ENCODE measurements at regions not wholly inside any gene's neighbourhood (a gene's known extent, or its start where the extent isn't known, plus 50 kb on each side); places are given as distances from the start of the nearest gene placed in this dataset.

DNA sequence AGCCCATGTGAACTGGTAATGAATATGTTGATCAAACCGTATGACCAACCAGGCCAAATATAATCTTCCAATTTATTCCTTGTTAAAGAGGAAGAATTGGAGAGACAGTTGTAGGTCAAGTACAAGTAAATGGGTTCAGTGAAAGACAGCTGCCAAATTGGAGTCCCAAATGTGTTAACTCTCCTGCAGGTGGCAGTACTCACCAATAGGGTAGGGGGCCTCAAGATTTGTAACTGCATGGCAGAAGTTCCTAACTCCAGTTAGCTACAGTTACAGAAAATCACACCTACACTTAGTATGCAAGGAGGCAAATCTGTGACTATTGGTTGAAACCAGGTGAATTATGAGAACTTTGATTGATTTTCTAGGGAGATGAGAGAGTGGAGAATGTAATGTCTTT lies 278.0 kb downstream of the ZBBX start:
- ATAC-seq, result no peak; the same call in 1 of the 2 replicates
- Histone ChIP-seq H3K27ac (ENCODE audit: low read length) (no peak overlapping the region), H3F3A (ENCODE audit: low read length, unreplicated experiment) (no peaks in the 10 kb centered on the region), H3K9me2 (replicated peaks; ENCODE audit: low read length) (no peaks in the 10 kb centered on the region), H3K36me3 (ENCODE audit: low read depth, low read length) (no peaks in the 10 kb centered on the region), H3K4me2 (ENCODE audit: low read length) (no peak overlapping the region), H3K79me2 (ENCODE audit: low read length) (no peaks in the 10 kb centered on the region), H3K4me3 (ENCODE audit: low read length) (no peak overlapping the region), H3K9me3 (ENCODE audit: low read length) (no peaks in the 10 kb centered on the region), H4K20me1 (ENCODE audit: low read length) (no peaks in the 10 kb centered on the region), H2AFZ (ENCODE audit: low read length) (no peak overlapping the region), H3K4me1 (ENCODE audit: insufficient read depth, low read length) (no peaks in the 10 kb centered on the region), H3K9ac (ENCODE audit: low read length) (no peak overlapping the region), H3K27me3 (ENCODE audit: low read length) (no peaks in the 10 kb centered on the region)
- ChIA-PET CTCF (interaction anchor here (0.6 kb wide), 1 partner anchor 263 kb away, joined by 3 read pairs; no protein-coding TSS in a partner anchor), POLR2A (ENCODE audit: unreplicated experiment) (no interaction called here)
- peak; percentile 29 for DNase-seq
- BruUV-seq (replicated peaks), result no TSS peak
- intact Hi-C loops (cut with micrococcal nuclease), result no loop called here
- no peak for TF ChIP-seq EZH2 (IDR thresholded peaks at IDR 0.05; ENCODE audit: low read length, unreplicated experiment)
- TF ChIP-seq, protein P1, sequence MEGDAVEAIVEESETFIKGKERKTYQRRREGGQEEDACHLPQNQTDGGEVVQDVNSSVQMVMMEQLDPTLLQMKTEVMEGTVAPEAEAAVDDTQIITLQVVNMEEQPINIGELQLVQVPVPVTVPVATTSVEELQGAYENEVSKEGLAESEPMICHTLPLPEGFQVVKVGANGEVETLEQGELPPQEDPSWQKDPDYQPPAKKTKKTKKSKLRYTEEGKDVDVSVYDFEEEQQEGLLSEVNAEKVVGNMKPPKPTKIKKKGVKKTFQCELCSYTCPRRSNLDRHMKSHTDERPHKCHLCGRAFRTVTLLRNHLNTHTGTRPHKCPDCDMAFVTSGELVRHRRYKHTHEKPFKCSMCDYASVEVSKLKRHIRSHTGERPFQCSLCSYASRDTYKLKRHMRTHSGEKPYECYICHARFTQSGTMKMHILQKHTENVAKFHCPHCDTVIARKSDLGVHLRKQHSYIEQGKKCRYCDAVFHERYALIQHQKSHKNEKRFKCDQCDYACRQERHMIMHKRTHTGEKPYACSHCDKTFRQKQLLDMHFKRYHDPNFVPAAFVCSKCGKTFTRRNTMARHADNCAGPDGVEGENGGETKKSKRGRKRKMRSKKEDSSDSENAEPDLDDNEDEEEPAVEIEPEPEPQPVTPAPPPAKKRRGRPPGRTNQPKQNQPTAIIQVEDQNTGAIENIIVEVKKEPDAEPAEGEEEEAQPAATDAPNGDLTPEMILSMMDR (conservative IDR thresholded peaks at IDR 0.05; ENCODE audit: low read depth, low read length), result peak; percentile 56

DNA sequence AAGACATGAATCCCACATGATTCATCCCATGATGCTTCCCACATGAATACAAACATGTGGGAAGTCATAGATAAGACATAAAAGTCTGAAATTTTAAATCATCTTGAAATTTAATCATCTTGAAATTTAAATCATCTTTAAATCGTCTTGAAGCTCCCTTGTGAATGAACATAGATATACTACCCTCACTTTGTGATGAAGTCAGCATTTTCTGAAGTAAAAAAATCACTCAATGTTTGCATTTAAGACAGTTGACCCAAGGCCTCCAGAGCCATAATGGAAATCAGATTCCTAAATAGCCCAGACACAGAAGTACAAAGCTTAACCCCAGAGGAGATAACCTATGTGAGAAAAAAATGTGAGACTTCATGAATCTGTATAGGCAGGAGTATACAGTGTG lies 279.4 kb downstream of the ZBBX start:
- H3K27ac ChIP-seq (ENCODE audit: low read length), result no peak overlapping the region
- no peaks in the 10 kb centered on the region for H3K9me3 ChIP-seq (ENCODE audit: low read length)
- H3K27me3 ChIP-seq (ENCODE audit: low read length), result no peaks in the 10 kb centered on the region
- TF ChIP-seq EZH2 (IDR thresholded peaks at IDR 0.05; ENCODE audit: low read length, unreplicated experiment) (no peak), EZH2phosphoT487 (IDR thresholded peaks at IDR 0.05; ENCODE audit: borderline replicate concordance, low read length) (no peak)
- TF ChIP-seq, protein P1 (conservative IDR thresholded peaks at IDR 0.05; ENCODE audit: low read depth, low read length), result no peak
- H3K9me2 ChIP-seq (replicated peaks; ENCODE audit: low read length), result no peaks in the 10 kb centered on the region
- no peaks in the 10 kb centered on the region for H3K79me2 ChIP-seq (ENCODE audit: low read length)
- no TSS peak for BruUV-seq (replicated peaks)
- H3K4me1 ChIP-seq (ENCODE audit: insufficient read depth, low read length), result no peaks in the 10 kb centered on the region
- H3K4me3 ChIP-seq (ENCODE audit: low read length), result no peak overlapping the region
- no peak overlapping the region for H2AFZ ChIP-seq (ENCODE audit: low read length)
- H3K4me2 ChIP-seq (ENCODE audit: low read length), result no peak overlapping the region
- ChIA-PET CTCF (no interaction called here), POLR2A (ENCODE audit: unreplicated experiment) (no interaction called here)
- no peak overlapping the region for H3K9ac ChIP-seq (ENCODE audit: low read length)
- DNase-seq (no peak), ATAC-seq (no peak)
- no peaks in the 10 kb centered on the region for H3K36me3 ChIP-seq (ENCODE audit: low read depth, low read length)
- H4K20me1 ChIP-seq (ENCODE audit: low read length), result no peaks in the 10 kb centered on the region
- intact Hi-C loops (cut with micrococcal nuclease), result no loop called here
- H3F3A ChIP-seq (ENCODE audit: low read length, unreplicated experiment), result no peaks in the 10 kb centered on the region

DNA sequence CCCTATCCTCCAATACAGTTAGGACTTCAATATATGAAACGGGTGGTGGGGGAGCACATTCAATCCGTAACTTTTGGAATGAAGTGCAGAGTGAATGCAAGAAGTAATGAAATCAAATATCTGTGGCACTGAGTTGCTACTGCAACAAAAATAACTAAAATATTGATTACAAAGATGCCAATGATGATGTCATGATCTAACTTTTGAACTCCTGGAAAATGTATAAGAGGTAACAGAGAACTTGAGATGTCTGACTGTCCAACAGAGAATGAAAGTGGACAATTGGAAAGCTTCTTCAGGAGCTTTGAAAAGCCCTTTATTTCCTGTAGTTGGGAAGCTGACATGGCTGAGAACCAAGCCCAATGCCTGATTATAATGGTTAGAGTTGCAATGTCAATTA lies 279.9 kb downstream of the ZBBX start:
- TF ChIP-seq EZH2phosphoT487 (IDR thresholded peaks at IDR 0.05; ENCODE audit: borderline replicate concordance, low read length) (no peak), EZH2 (IDR thresholded peaks at IDR 0.05; ENCODE audit: low read length, unreplicated experiment) (no peak)
- TF ChIP-seq, protein P1 (conservative IDR thresholded peaks at IDR 0.05; ENCODE audit: low read depth, low read length), result no peak
- H3K4me1 ChIP-seq (ENCODE audit: insufficient read depth, low read length), result no peaks in the 10 kb centered on the region
- no peak overlapping the region for H3K4me2 ChIP-seq (ENCODE audit: low read length)
- no peaks in the 10 kb centered on the region for H3K27me3 ChIP-seq (ENCODE audit: low read length)
- no TSS peak for BruUV-seq (replicated peaks)
- ATAC-seq (no peak), DNase-seq (no peak)
- ChIA-PET POLR2A (ENCODE audit: unreplicated experiment) (no interaction called here), CTCF (no interaction called here)
- no peaks in the 10 kb centered on the region for H3K9me3 ChIP-seq (ENCODE audit: low read length)
- no peaks in the 10 kb centered on the region for H3K79me2 ChIP-seq (ENCODE audit: low read length)
- no peak overlapping the region for H3K4me3 ChIP-seq (ENCODE audit: low read length)
- intact Hi-C loops (cut with micrococcal nuclease), result no loop called here
- H3K9me2 ChIP-seq (replicated peaks; ENCODE audit: low read length), result no peaks in the 10 kb centered on the region
- no peaks in the 10 kb centered on the region for H4K20me1 ChIP-seq (ENCODE audit: low read length)
- no peak overlapping the region for H3K27ac ChIP-seq (ENCODE audit: low read length)
- no peak overlapping the region for H2AFZ ChIP-seq (ENCODE audit: low read length)
- H3F3A ChIP-seq (ENCODE audit: low read length, unreplicated experiment), result no peaks in the 10 kb centered on the region
- H3K9ac ChIP-seq (ENCODE audit: low read length), result no peak overlapping the region
- no peaks in the 10 kb centered on the region for H3K36me3 ChIP-seq (ENCODE audit: low read depth, low read length)
